NOMO-1 (cell line): ENCODE measurements at regions not wholly inside any gene's neighbourhood (a gene's known extent, or its start where the extent isn't known, plus 50 kb on each side); places are given as distances from the start of the nearest gene placed in this dataset.
"Not testable (repeated sequence)": the region's sequence is repeated elsewhere in the genome, so short reads cannot be mapped to it uniquely, and the experiment has no call there.

Experiments used
- DNase-seq, 2 experiments: peaks; one replicate each; lab custom pipeline; 2025; ENCODE audit not compliant: unreplicated experiment in 2 of 2; lab: John Stamatoyannopoulos, UW

DNA sequence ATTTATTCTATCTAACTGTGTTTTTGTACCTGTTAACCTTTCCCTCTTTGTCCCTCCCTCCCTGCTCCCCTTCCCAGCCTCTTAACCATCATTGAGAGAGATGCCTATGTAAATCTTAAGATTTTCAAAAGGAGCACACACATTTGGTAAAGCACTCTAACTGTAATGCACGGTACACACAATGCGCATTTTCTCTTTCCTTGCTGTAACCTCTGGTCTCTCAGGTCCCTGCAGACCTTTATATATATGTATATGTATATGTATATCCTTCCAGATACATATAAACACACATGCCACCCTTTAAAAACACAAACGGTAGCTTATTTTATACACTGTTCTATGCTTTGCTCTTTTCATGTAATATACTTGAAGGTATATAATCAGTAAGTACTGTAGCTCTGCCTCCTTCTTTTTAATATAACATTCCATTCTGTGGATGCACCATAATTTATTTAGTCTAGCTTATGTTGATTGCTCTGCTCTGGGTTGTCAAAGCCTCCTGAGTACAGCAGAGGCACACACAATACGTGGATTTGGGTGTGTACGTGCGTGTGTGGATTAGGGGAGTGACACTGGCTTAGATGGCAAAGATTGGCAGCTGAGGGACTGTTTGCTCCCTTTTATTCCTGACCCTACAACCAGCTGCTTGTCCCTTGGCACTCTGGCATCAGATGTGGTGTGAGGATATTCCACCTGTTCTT is 118.4 kb upstream of the PTPN20 start:
- DNase-seq = not testable (repeated sequence)

- DNase-seq = not testable (repeated sequence)
Measured at GRCh38 chr10:46796351-46796750, 114.9 kb upstream of the PTPN20 start.

DNA sequence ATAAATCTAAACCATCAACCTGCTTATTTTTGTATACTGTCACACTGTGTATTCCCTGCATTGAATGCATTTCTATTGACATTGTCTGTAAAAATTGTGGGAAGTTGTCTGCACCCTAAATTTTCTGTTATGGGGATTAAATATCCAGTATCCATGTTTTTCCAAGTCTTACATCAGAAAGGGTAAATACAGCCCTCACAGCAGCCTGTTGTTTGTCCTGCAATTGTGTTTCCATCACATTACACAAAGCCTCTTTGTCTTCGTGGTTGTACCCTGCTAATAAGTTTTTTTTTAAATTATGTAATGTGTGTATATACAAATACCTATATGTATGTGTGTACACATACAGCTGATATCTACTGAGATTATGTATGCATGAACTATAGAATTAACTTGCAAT is 109.2 kb upstream of the PTPN20 start:
- not testable (repeated sequence) for DNase-seq

- not testable (repeated sequence) for DNase-seq
Measured at GRCh38 chr10:46803082-46803481, 108.1 kb upstream of the PTPN20 start.

- not testable (repeated sequence) for DNase-seq
Measured at GRCh38 chr10:46810222-46810621, 101.0 kb upstream of the PTPN20 start.

DNA sequence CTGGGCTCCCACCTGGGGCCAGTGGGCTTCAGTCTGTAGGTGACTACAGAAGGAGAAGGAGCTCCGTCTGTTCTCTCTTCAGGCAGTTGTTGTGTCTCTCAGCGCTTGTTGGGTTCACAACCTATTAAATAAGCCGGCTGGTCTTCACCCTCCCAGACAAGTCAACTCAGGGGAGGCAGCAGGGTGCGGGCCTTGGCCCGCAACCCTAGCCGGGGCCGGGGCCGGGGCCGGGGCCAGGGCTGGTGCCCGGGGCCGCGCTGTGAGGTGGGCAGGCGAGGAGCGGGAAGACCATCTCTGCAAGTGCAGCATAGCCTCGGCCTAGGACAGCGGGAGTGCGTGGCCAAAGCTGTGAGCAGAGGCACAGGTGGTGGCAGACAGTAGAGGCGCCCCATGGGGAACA is 95.1 kb upstream of the PTPN20 start:
- not testable (repeated sequence) for DNase-seq

- not testable (repeated sequence) for DNase-seq
Measured at GRCh38 chr10:46840393-46841050, 70.7 kb upstream of the PTPN20 start.

DNA sequence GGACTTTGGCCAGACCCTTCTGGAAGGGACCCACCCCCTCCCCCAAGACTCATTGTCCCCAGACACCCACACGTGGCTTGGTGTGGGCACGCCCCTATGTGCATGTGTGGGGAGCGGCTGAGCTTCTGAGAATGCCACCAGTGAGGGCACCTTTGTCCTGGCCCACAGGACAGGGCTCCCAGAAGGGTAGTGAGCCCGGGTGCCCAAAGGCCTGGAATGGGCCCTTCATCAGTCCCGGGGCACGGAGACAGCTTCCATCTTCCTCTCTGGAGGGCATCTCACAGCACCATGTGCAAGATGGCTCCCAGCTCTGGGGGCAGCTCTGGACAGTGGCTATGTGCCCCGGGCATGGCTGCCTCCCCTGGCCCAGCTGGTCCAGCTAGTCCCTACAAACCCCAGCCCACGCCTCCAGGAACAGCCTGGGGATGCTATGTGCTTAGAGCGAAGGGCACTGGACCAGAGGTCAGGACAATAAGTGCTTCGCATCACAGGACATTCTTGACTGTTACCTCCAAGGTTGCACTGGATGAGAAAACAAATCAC is 70.1 kb upstream of the PTPN20 start:
- DNase-seq = not testable (repeated sequence)

DNA sequence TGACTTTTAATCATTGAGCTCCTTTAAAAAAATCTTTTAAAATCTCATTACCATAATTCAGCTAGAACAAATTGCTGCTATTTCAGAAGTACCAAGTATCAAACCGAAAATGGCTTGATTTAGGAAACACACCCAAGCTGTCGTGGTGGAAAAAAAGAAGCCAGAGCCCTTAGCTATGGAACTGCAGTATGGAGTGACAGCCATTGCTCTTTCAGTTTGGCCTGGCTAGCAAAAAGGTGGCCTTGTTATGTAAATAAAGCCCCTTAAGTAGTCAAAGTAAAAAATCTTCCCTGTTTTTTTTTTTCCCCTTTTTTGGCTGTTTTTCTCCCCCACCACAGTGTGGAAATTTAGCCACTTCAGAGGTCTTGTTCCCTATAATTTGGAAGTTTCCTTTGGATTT is 66.0 kb upstream of the PTPN20 start:
- not testable (repeated sequence) for DNase-seq

DNA sequence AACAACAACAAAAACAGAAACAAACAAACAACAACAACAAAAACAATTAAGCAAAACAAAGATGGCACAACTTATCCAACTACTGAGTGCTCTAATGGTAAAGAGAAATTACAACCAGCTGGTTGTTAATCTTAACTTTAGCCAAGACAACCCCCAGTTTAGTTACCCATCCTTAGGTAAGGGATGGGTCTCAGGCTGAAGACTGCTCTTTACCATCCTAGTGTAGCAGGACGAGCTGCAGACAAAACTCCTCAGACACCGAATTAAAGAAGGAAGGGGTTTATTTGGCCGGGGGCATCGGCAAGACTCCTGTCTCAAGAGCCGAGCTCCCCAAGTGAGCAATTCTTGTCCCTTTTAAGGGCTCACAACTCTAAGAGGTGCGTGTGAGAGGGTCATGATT is 65.6 kb upstream of the PTPN20 start:
- not testable (repeated sequence) for DNase-seq

DNA sequence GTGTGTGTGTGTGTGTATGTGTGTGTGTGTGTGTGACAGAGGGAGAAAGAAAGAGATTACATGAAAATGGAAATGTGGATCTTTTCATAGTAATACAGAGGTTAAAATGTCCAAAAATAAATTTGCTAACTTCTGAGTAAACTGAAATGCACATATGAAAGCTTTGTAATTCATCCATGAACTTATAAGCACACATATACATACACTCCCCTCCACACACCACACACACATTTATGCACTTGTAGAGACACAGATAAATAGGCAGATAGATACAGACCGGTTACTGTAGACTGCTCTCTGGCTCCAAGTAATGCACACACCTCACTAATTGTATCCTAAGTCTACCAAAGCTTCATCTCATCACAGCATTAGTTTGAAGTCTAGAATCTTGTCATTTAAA is 50.5 kb upstream of the PTPN20 start:
- DNase-seq = not testable (repeated sequence)
